Prostate gland (tissue), 2 donors: ENCODE measurements at regions not wholly inside any gene's neighbourhood (a gene's known extent, or its start where the extent isn't known, plus 50 kb on each side); places are given as distances from the start of the nearest gene placed in this dataset.
"Not testable (repeated sequence)": the region's sequence is repeated elsewhere in the genome, so short reads cannot be mapped to it uniquely, and the experiment has no call there.

Experiments used
- DNase-seq: peaks from one replicate; pipeline ENCODE4 v3.0.0-alpha.2; 2019; ENCODE audit warnings: low spot score
- H3K27ac ChIP-seq, 2 donors: fragments of 200-600 bp; sonication (generic); 2 replicates each; pipeline ENCODE4 v1.5.1; 2017 to 2019
- H3K27me3 ChIP-seq: fragments of 200-600 bp; sonication (generic); replicated peaks from 2 replicates; pipeline ENCODE4 v1.5.1; 2019; ENCODE audit not compliant: insufficient read depth
- H3K36me3 ChIP-seq, 2 donors: fragments of 200-600 bp; sonication (generic); 1 replicate in 1 of 2; 2 replicates in 1 of 2; pipeline versions ENCODE4 v1.5.1 to v1.8.1; 2017 to 2019
- H3K4me1 ChIP-seq: fragments of 200-600 bp; sonication (generic); replicated peaks from 2 replicates; pipeline ENCODE4 v1.5.1; 2019
- H3K4me3 ChIP-seq, 2 donors: fragments of 200-600 bp; sonication (generic); 2 replicates each; pipeline ENCODE4 v1.5.1; 2017 to 2019
- H3K9me3 ChIP-seq: fragments of 200-600 bp; sonication (generic); 2 replicates; pipeline ENCODE4 v1.5.1; 2017
- CTCF ChIP-seq, 4 experiments: fragments of 200-600 bp in 2 of 4; fragments of 450-650 bp in 2 of 4; sonication (generic) in 2 of 4; IDR thresholded peaks; 1 replicate in 3 of 4; 2 replicates in 1 of 4; pipeline ENCODE4 v1.5.1; 2016 to 2019; ENCODE audit warnings: antibody characterized with exemption in 4 of 4, mild to moderate bottlenecking in 2 of 4, moderate library complexity in 2 of 4
- POLR2A ChIP-seq: fragments of 450-650 bp; IDR thresholded peaks from one replicate; pipeline ENCODE4 v1.6.1; 2016; ENCODE audit warnings: antibody characterized with exemption, mild to moderate bottlenecking
- POLR2AphosphoS5 ChIP-seq: sonication (generic); formaldehyde crosslinking; IDR thresholded peaks from one replicate; pipeline ENCODE4 v1.6.1; 2017; ENCODE audit warnings: antibody characterized with exemption
- WGBS: methylation state at CpG from one replicate; pipeline ENCODE4 v1.1.5; 2018; 5-methylcytosine and 5-hydroxymethylcytosine counted together
- intact Hi-C: fragments of 100-400 bp; cut with DNase I; formaldehyde crosslinking; loops from one replicate; pipeline ENCODE4 v1.14.2; 2022

- H3K4me3 ChIP-seq = no peak overlapping the region
- 70% methylated on average over 5 of the region's 5 CpGs for WGBS
- H3K36me3 ChIP-seq = no peaks in the 10 kb centered on the region
- no peaks in the 10 kb centered on the region for H3K4me1 ChIP-seq
- no peak for DNase-seq
- TF ChIP-seq POLR2AphosphoS5 (no peak), CTCF (IDR thresholded peaks at IDR 0.05) (no peak), POLR2A (no peak)
- no peaks in the 10 kb centered on the region for H3K9me3 ChIP-seq
- intact Hi-C loops = no loop called here
- H3K27ac ChIP-seq = no peak overlapping the region
- H3K27me3 ChIP-seq = no peaks in the 10 kb centered on the region
These were observed 69.0 kb downstream of the MINAR1 start for GRCh38 chr15:79501086-79501485.

DNA sequence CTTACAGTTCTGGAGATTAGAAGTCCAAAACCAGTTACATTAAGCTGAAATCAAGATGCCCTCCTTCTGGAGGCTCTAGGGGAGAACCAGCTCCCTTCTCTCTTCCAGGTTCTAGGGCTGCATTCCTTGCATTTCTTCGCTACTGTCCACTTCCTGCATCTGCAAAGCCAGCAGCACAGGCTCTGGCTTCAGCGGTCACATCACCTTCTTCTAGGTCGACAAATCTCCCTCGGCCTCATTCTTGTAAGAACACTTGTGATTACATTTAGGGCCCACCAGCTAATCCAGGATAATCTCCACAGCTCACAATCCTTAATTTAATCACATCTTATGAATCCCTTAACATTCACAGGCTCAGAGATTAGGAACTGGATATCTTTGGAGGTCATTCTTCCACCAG is 73.8 kb downstream of the MINAR1 start:
- H3K4me1 ChIP-seq = no peaks in the 10 kb centered on the region
- no peak overlapping the region for H3K4me3 ChIP-seq
- intact Hi-C loops = no loop called here
- DNase-seq = no peak
- H3K36me3 ChIP-seq = no peaks in the 10 kb centered on the region
- no peaks in the 10 kb centered on the region for H3K9me3 ChIP-seq
- TF ChIP-seq CTCF (IDR thresholded peaks at IDR 0.05) (no peak), POLR2AphosphoS5 (no peak), POLR2A (no peak)
- no peaks in the 10 kb centered on the region for H3K27me3 ChIP-seq
- WGBS = 75% methylated on average over 4 of the region's 4 CpGs
- H3K27ac ChIP-seq = no peak overlapping the region

DNA sequence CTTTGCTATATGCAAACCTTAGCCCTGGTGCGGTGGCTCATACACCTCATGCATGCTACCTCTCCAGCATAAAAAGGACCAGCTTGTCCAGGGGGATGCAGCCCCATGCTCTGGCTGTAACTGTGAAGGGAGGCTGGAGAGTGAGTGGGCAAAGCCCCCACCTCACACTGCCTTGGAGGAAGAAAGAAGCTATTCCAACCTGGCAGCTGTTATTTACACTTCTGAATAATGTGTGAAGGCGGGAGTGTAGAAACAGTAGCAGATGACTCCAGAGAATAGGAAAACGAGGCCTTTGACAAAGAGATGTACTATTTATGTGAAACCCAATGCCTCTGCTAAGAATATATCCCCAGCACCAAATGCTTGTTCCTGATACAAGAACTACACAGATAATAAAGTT is 80.7 kb downstream of the MINAR1 start:
- H3K27ac ChIP-seq, H3K27me3 ChIP-seq, H3K4me1 ChIP-seq, H3K4me3 ChIP-seq, DNase-seq, H3K9me3 ChIP-seq, H3K36me3 ChIP-seq, intact Hi-C loops: not testable (repeated sequence)
- 53% methylated on average over 2 of the region's 3 CpGs for WGBS

DNA sequence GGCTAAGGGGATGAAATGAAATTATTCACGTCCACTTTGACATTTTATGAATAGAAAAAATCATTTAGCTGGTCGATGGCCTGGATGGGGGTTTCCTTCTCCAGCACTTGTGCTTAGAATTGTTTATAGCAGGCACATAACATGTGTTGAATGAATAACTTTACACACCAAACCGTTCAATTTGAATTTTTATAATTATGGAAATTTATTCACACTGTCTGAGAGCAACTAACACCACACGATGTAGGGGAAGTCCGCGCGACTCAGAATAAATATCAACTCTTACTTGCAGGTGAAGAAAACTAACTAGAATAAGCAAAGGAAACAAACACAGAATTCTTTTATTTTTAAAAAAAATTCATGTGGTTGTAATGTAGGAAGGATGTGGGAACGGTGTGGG is 81.3 kb downstream of the MINAR1 start:
- Histone ChIP-seq H3K27me3 (no peaks in the 10 kb centered on the region), H3K4me1 (no peaks in the 10 kb centered on the region), H3K27ac (no peak overlapping the region), H3K36me3 (no peaks in the 10 kb centered on the region), H3K9me3 (no peaks in the 10 kb centered on the region), H3K4me3 (no peak overlapping the region)
- intact Hi-C loops = no loop called here
- TF ChIP-seq POLR2AphosphoS5 (no peak), POLR2A (no peak), CTCF (IDR thresholded peaks at IDR 0.05) (no peak)
- DNase-seq = no peak
- 90% methylated on average over 8 of the region's 8 CpGs for WGBS

GRCh38 chr15:79513940-79514339 is 81.8 kb downstream of the MINAR1 start:
- no peak for TF ChIP-seq POLR2A
- no peak for TF ChIP-seq CTCF (IDR thresholded peaks at IDR 0.05)
- TF ChIP-seq POLR2AphosphoS5 = no peak
- DNase-seq = no peak
- WGBS = 88% methylated on average over 5 of the region's 5 CpGs
- Histone ChIP-seq H3K9me3 (no peaks in the 10 kb centered on the region), H3K36me3 (no peaks in the 10 kb centered on the region), H3K27me3 (no peaks in the 10 kb centered on the region), H3K4me1 (no peaks in the 10 kb centered on the region), H3K4me3 (no peak overlapping the region), H3K27ac (no peak overlapping the region)
- intact Hi-C loops = no loop called here
